Right kidney (tissue), 1 donor: ENCODE measurements at regions not wholly inside any gene's neighbourhood (a gene's known extent, or its start where the extent isn't known, plus 50 kb on each side); places are given as distances from the start of the nearest gene placed in this dataset.
"Not testable (repeated sequence)": the region's sequence is repeated elsewhere in the genome, so short reads cannot be mapped to it uniquely, and the experiment has no call there.

Source experiments
- DNase-seq: peaks from one replicate; pipeline ENCODE4 v3.0.0-alpha.2; 2016

GRCh38 chr18:43819397-43819796, 542.1 kb upstream of the SYT4 start:
- DNase-seq = no peak

- DNase-seq = no peak
Observed at GRCh38 chr18:43819873-43820272, 542.6 kb upstream of the SYT4 start.

DNA sequence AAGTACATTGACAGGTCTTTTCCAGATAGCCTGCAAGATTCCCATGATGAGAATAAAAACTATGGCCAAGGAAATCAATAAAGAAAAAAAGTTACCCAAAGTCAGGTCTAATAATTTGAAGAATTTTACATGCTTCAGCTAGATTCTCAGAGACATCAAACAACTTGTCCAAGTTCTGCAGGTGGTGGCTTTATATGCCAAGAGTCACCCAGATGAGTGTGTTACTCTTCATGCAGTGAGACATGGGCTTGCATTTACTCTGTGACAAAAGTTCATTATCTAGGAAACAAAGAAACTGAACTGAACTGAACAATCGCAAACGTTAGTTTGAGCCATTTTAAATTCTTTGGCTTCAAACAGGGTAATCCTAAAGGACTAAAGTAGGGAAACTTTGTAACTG, 548.5 kb upstream of the SYT4 start:
- DNase-seq = no peak

DNA sequence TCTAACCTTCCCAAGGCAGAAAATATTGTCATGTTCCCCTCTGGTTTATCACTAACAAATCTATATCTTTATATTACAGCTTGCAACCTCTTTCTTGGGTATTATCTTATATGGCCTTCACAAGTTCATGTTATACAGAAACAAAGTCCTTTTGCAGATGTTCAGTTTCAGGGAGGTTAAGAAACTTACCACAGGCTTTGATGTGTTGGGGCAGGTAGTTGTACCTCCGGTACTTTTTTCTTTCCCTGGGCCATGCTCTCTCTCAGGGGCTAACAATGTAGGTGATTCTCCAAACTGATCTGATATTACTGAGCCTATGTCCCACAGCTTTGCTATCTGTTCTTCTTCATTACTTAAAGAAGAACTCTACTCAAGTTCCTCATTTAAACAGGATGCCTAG, 548.9 kb upstream of the SYT4 start:
- no peak for DNase-seq

DNA sequence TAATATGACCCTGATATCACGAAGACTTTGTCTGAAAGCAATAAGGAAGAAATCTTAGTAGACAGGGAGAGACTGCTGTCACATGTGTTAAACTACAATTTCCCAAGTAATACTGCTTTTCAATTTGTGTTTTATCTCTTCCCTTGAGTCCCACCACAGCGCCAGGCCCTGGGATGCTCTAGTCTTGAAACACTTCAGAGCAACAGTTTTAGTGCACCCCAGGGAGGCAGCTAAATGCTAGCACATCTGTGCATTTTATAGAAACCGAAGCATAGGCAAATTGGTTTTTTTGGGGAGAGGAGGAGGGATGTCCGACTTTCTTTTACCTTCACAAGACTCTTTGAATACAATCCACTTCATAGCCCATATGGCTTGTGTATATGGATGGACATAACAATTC, 550.0 kb upstream of the SYT4 start:
- DNase-seq = no peak

DNA sequence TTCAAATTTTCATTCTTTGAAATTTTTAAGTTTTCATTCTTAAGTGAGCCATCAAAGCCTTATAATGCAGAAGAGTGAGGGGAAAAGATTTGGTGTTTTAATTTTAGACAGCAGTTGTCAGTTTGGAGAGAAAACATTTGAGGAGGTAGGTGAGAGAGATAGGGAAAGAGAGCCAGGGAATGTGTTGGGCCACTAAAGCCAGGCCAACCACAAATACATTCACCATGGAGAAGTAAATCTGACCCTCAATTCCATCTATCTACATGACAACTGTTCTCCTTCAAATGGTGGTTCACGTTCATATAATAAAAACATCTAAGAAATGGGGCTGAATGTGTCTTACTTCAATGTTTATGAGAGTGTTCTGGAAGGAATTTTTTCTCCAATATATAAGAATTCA, 553.0 kb upstream of the SYT4 start:
- no peak for DNase-seq

DNA sequence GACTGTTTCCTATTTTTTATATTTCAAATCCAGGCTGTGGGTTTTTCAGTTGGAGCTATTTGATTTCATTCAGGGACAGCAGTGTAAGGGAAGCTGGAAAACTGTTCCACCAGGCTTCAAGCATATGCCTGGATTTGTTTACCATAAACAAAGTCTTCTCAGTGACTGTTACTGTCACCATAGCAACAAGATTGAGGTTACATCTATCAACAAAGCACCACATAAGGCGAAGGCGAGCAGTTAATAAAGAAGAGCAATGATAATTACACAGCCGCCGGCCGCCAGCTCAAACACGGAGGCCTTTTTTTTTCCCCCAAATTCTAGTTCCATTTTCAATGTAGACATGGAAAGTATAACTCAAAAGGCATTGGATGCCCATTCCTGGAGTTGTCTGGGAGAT, 553.7 kb upstream of the SYT4 start:
- DNase-seq = no peak

DNA sequence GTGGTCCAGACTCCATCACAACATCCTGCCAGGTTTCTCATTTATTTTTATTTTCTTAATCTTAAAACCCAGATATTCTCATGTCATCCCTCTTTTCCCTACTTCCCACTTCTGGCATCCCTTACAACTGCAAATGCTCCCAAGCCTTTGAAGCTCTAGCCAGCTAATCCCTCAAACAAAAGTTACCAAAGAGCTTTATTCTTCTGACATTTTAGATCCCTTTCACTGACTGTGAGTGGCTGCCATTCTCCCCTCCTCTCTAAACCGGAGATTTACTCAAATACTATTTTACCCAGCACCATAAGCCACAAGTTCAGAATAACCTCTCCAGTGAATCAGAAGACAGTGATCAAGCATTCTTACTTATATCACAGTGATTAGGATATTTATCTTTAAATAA, 569.0 kb upstream of the SYT4 start:
- DNase-seq = no peak

GRCh38 chr18:43847164-43848091, 570.1 kb upstream of the SYT4 start:
- DNase-seq = no peak

- not testable (repeated sequence) for DNase-seq
Observed at GRCh38 chr18:43849831-43850230, 572.5 kb upstream of the SYT4 start.

GRCh38 chr18:43855376-43855775, 578.1 kb upstream of the SYT4 start:
- no peak for DNase-seq

DNA sequence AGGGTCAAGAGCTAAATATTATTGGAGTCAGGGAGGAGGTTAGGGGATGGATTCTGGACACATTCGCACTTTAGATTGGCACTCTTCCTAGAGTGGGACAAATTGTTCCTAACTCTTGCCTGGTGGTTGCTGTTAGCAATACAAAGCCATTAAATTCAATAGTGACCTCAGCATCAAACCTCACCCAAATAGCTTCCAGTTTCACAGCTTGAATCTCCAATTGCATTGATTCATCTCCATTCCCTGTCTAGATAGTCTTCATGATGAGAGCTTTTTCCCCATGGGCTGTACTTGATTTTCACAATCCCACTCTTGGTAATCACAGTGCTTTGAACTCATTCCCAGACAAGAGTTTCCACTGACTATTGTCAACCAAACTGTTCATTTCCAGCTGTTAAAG, 585.9 kb upstream of the SYT4 start:
- no peak for DNase-seq

GRCh38 chr18:43866696-43867095, 589.4 kb upstream of the SYT4 start:
- no peak for DNase-seq

GRCh38 chr18:43868497-43868995, 591.3 kb upstream of the SYT4 start:
- DNase-seq = no peak

DNA sequence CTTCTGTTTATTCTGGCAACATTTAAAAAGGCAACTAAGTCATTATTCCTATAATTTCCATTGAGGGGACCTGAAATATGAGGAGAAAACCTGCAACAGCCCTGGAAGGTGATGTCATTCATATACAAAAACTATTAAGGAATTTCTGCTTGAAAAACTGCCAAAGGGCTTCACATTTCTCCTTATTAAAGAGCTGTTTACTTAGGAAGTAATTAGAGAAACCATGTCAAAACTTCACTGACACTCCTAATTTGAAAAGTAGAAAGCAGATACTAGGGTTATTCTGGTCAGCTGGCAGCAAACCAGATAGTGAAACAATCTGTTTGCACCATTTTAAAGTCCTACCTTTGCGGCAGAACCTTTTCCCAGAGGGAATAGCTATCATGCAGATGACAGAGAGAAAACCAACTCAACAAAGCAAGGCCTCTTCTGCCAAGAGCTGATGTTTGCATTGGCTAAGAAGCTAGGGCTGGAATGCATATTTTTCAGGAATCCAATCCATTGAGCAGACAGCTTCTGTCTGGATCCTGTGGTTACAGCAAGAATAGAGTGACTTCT, 592.2 kb upstream of the SYT4 start:
- no peak for DNase-seq

DNA sequence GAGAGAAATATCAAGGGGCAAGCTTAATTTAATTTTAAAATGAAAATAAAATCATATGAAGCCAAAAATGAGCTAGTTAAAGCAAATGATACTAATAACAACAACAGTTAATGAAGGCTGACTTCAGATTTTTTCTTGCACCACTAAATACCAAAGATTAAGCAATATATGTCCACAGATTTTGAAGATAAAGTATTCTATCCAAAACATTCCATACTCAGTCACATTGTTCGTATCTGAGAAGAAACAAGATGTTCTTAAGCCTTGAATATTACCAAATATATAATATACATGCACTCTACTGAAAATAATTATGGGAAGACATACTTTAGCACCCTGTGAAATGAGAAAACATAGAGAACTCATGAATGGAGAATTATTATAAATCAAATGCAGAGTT, 593.3 kb upstream of the SYT4 start:
- no peak for DNase-seq

GRCh38 chr18:43875511-43875910, 598.2 kb upstream of the SYT4 start:
- DNase-seq = no peak

DNA sequence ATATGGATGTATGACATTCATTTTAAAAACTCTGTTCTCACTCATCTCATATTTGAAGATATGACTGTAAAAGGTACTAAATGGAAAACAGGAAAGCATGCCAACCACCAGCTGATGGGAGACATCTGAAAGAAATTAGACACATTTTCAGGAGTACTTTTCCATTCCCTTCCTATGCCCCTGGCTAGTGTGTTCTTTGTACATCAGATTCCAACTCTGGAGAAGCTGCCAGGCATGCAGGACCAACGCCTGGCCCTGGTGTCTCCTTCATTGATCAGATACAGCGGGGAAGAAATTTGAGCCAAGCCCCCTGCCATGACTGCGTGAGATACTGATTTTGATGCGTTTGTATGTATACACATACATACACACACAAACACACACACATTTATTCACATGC, 599.0 kb upstream of the SYT4 start:
- DNase-seq = no peak

DNA sequence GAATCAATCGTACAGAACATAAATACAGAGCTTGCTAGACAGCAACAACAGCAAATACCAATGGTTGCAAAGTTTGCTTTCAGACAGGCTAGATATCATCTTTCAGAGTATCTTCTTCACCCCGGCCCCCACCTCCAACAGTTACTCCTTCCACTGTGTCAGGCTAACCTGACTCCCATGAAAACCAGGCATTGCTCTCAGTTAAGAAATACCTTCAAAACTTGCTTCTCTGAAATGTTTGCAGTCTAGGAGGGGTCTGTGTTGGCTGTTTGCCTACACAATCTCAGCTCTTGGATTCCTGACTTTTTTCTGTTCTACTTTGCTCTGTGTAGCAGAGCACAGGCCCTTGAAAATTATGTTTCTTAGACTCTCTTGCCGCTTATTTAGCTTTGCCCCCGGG, 599.5 kb upstream of the SYT4 start:
- peak; percentile 16 for DNase-seq

DNA sequence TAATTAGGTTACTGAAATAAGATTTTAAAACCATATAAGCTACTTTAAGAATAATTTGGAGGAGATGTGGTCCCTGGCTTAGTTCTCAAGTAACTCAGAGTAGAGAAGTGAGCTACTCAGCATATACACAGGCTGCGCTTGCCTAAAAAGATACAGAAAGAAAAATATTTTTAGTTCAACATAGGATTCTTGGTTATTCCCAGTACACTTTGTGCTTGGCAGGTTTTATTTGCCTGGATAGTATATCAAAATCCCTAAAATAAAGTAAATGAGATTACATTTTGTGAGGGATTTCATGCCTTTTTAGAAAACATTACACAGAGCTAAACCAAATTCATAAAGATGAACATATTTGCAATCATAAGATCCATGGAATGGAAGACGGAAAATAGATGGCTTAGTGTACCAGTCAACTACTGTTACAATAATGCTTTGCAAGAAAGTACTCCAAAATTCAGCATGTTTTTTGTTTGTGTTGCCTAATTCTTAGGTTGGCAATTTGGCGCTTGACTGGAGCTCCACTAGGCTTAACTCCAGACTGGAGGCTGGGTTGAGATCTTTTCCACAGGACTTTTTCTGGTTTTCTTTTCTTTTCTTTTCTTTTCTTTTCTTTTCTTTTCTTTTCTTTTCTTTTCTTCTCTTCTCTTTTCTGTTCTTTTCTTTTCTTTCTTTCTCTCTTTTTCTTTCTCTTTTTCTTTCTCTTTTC, 600.5 kb upstream of the SYT4 start:
- no peak for DNase-seq

GRCh38 chr18:43879415-43879814, 602.1 kb upstream of the SYT4 start:
- DNase-seq = no peak

GRCh38 chr18:43882358-43883055, 605.2 kb upstream of the SYT4 start:
- no peak for DNase-seq

- no peak for DNase-seq
Observed at GRCh38 chr18:43883886-43884285, 606.6 kb upstream of the SYT4 start.
